ENCODE measurements at regions not wholly inside any gene's neighbourhood (a gene's known extent, or its start where the extent isn't known, plus 50 kb on each side); places are given as distances from the start of the nearest gene placed in this dataset.

DNA sequence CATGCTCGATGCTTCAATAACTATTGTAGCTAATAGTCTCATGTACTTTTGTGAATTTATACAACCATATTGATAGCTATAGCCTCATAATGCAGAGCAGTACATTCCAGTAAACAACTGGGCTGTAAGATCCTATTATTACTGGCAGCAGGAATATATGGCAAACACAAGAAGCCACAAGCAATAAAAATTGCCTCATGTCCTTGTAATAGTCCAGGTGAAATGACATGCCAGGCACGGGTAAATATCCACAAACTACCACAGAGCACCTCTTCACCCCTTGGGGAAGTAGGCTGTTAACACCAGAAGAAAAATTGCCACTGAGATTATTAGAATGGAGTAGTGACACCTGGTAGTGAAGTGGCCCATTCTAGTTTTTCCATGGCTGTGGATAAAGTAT lies 158.3 kb downstream of the MTX2 start:
- DNase-seq, result no peak

DNA sequence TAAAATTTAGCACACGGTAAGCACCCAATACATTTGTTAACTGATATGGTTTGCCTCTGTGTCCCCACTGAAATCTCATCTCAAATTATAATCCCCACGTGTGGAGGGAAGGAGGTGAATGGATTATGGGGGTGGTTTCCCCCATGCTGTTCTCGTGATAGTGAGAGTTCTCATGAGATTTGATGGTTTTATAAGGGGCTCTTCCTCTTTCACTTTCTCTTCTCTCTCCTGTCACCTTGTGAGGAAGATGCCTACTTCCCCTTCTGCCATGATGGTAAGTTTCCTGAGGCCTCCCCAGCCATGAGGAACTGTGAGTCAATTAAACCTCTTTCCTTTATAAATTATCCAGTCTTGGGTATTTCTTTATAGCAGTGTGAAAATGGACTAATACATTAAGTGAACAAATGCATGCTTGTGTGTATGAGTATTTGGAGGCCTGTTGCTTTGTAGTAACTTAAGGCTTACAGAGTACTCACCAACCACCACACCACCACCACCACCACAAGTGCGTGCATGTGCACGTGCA lies 159.8 kb downstream of the MTX2 start:
- peak; percentile 33 to 47 for DNase-seq

DNA sequence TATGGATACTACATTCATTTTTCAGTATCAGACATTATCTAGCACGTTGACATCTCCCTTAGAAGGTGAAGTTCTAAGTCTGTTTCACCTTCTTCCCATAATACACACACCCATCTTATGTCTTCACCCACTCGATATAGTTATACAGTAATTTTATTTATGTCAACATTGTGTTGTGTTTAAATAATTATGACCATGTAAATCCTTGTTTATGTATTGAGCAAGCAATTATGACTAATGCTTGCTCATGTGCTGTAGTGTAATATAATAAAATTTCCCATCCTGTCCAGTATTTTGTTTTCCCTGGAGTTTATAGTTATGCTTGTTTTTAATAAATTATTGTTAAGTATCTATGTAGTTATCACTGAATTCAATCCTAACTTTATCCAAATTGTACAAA lies 163.2 kb downstream of the MTX2 start:
- DNase-seq, result no peak

DNA sequence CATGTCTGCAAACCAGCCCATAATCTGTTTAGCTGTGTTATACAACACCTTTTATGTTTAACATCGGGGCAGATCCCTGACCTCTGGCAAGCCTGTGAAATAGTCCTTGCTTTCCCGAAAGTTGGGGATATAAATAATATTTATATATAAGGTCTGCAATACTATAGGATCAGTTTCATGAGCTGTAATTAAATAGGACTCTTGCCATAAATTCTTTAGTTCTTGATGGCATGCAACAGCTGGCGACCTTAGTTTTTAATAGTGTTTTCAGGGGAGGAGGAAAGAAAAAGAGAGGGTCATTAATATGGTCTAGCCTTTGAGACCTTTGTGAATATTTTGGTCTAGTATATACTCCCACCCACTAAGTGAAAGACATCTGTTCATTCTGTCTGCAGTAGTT lies 166.5 kb downstream of the MTX2 start:
- DNase-seq, result no peak

DNA sequence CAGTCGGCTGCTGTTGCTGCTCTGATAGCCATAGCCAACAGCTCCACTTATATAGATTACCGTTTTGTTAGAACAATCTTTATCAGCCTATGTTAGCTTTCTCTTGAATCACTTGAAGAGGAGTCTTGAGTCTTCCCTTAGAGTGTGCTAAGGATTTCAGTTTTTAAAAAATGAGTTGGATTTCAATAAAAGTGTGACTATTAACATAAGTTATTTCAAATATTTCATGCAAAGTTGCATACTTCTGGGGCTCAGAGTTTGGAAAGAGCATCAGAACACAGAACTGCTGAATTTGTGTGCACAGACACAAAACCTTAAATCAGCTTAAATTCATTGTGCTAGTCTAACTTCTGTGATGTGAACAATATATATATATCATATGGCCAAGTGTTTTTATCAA lies 174.7 kb downstream of the MTX2 start:
- DNase-seq, result no peak

DNA sequence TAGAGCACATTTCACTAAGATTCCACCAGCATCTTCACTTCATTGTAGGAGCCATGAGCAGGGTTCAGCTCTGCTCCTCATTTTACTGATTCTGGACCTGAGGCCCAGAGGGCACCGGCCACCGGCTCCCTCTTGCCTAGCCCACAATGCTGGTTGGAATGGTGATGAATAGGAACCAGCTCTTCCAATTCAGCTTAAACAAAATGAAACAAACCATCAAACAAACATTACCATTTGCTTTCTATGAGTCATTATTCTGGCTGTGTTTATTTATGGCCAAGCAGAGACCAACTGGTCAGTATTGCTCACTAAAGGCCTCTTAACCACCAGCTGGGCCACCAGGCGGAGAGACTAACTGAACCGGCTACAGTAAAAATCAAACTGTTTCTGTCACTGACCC lies 176.7 kb downstream of the MTX2 start:
- no peak for DNase-seq

DNA sequence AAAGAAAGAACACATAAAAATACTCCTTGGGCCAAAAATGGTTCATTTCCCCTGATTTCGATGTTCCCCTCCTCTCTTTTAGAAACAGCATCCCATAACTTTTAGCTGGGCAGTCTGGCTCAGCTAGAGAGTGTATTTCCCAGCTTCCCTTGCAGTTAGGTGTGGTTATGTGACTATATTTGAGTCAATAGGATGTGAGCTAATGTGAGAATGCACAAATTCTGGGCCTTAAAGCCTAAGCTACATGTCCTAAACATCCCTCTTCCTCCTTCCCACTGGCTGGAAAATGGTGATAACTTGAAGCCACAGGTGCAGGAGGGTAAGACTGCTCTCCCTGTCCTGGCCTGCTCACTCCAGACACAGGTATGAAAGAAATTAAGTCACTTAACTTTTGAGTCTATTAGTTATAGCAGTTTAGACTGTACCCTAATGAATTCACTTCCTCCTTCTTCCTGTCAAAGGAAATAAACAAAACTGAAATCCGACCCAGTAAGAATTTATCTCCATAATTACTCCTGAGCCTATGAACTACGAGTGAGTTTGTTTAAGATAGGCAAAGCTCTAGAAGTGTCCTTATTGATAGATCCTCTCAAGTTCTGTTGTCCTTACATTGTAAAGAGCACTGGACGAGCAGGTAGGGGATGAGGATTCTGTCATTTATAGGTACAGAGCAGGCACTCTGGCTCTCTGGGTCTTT lies 177.6 kb downstream of the MTX2 start:
- DNase-seq, result peak; percentile 6 to 28

DNA sequence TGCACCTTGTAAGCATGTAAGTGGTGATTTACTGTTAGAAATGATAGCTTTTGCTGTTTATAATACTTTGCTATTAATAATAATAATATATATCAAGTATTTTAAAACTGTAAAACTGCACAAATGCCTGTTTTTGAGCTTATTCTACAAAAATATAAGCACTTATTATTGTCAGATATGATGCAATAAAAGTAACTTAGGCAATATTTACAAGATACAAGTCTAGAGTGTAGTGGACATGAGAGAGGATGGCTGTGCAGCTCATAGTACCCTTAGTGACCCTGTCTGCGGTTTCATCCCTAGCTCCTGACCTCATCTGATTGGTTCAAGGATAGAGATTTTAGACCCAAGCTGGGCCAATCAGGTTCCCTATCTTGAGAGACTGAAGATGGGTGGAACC lies 178.4 kb downstream of the MTX2 start:
- no peak for DNase-seq

DNA sequence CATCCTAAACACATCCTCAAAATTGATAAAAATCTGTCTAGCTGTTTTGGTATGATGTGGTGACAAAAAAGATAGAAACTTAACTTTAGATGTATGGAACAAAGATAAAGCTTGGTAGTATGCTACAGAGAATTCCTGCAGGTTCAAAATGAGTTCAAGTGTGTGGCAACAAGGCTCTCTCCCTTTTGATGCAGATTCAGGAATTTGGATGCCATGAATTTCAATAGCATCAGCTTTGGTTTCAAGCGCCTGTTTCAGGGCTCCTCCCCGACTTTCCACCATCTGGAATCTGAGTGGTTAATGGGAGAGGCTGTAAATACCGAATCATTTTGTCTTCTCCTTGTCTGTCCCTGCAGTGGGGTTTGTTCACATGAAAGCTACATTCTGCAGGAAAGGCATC lies 180.6 kb downstream of the MTX2 start:
- DNase-seq, result no peak

DNA sequence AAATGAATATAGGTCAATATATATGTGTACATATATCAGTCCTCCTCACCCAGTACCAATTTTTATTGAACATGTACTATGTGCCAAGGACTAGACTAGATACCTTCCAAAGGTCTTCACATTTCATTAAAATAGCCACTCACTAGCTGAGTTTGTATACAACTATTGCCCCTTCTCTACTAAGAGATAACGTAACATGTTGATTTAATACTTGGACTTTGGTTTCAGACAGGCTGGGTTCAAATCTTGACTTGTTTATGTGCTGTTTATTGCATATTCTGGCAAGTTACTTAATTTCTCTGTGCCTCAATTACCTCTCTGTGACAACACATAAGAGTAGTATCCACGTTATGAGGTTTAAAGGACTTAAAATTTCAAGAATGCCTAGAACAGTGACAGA lies 184.5 kb downstream of the MTX2 start:
- DNase-seq, result no peak

DNA sequence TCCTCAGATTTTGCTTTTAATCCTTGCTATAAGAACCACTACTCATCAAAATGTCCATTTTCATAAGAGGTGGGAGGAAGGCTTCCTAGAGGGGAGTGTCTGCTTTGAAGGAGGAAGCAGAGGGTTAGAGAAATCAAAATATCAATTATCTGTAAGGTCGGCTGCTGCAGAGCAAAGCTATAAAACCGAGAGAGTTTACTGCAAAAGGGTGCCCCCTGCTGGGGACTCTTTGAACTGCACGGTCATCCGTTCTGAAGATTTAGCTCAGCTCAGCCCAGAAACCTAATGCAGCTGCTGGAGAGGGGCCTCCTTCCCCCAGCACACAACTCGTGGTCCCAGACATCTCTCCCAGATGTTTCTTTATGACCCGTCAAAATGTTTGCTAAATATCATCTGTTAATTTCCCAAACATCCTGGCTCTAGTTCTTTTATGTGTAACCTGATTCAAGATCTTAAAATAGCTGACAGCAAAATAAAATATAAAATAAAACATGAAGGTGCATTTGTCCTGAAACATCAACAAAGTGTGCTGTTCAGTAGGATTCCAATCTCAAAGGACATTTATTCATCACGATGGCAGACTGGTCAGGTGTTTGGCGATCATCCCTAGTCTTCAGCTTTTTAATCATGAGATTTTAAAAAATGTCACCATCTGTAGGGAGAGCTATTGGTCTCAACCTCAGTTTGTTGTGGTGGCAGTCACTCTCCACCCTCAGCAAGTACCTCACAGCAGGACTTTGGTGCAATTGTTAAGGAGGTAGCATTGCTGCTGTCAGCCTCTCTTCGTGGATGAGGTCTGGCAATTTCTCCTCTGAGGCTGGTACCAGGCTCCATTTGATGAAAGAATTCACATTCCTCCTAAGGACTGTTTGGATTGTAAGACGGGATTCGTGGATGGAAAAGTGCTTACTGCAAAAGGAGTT lies 185.9 kb downstream of the MTX2 start:
- peak; percentile 73 to 88 for DNase-seq

DNA sequence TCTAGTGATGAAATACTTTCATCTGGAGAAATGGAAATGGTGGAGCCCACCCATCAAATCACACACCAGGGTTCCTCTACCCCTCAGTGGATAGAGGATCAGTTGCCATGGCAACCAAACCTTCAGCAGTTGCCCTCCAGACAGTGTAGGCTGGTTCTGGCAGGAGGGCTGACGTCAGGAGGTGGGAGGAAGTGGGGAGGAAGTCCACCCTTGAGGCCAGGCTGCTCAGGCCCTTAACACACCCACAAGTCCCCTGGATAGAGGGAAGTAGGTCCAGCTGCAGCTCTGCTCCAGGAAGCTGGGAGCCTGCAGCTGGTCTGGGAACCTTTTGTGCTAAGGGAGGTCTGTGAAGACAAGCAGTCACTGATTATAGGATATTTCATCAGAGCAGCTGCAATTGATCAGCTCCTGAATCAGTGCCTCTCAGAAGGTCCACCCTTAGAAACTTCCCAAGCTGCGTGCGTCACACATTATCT lies 186.6 kb downstream of the MTX2 start:
- DNase-seq, result no peak

DNA sequence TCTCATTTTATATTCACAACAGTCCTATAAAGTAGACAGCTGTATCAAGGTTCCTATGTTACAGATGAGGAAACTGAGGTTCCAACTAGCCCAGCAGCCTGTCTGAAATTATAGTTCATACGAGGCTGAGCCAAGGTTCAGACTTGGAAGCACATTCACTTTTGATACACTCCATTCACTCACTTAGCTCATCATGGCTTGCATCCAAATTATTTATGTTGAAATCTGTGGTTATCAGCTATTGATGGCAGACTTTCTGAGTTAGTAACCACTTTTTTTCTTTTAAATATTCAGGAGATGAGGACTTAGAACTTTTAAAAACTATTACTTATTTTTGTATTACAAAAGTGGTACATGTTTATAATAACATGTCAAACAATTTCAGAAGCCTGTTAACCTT lies 188.2 kb downstream of the MTX2 start:
- DNase-seq, result no peak

DNA sequence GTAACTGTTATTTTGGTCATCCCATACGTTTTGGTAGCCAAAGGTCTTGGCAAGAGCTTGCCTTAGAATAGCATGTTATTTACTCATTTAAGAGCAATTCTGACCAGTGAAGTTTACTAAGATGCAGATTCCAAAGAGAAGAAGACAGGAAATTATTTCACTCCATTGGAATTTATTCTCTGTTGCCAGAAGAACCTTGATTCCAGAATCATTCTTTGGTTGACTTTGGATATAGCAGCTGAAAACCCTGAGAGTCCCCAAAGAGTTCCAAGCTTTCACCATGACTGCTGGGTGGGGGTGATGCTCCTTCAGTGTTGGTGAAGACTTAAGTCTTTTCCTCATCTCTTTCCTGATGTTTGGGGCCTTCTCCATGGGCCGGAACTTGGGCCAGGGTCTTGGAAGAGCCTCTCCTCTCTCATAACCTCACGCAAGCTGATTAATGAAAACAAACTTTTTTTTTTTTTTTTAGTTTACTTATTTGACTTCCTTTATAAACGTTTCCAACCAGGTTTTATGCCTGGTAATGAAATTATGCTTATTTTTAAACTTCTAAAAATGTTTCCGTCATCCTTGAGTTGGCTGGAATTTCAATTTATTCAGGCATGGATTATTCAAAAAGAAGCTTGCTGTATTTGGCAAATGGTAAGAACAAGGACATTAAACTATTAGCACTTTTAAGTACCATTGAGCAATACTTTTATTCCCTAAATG lies 192.0 kb downstream of the MTX2 start:
- no peak for DNase-seq

DNA sequence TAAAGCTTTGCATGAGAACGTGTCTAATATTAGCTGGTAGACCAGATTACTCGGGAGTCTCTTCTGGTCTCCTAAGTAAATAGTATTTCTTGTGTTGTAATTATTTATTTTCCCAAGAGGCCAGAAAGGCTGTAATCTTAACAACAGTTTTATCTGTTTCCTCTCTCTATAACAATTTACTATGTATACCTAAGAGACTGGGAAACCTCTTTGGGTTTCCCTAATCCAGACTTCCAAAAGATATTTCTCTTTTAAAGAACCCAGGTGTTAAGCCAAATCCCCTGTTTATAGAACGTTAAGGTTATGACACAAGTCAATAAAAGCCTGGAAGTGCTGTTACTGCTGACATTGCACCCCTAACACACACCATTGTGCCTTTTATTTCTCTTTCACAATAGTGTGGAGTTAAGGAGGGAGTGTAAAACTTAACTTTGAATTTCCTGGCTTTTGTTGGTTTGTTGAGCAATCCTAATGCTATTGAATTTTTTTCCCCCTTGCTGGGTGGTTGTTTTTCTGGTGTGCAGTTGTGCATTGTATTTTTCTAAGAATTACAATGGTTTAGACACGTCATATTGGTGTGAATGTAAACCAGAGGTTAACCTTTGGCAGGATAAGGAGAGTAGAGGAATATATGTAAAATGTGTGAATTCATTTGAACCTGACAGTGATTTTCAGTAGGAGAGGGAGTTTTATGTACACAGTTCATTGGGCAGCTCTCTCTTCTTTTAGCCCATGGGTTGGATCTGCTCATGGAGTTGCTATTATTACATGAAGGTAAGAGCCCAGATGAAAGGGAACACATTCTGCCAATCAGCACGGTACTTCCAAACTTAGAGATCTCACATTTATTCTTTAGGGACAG lies 192.8 kb downstream of the MTX2 start:
- no peak for DNase-seq

DNA sequence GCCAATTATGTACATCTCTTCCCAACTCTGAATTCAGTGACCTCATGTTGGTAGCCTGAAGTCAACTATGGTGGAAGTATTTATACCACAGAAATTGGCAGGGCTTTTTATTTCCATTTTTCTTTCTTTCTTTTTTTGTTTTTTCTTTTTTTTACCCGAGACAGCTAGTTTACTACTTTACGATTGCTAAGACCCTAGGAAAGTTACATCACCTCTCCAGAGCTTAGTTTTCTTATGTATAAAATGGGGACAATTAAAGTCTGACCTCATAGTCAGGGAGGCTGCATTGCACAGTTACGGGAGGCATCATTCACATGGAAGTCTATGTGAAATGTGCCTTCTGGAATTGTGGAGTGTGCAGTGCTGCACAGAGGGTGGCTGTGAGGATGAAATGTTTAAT lies 194.3 kb downstream of the MTX2 start:
- DNase-seq, result no peak

DNA sequence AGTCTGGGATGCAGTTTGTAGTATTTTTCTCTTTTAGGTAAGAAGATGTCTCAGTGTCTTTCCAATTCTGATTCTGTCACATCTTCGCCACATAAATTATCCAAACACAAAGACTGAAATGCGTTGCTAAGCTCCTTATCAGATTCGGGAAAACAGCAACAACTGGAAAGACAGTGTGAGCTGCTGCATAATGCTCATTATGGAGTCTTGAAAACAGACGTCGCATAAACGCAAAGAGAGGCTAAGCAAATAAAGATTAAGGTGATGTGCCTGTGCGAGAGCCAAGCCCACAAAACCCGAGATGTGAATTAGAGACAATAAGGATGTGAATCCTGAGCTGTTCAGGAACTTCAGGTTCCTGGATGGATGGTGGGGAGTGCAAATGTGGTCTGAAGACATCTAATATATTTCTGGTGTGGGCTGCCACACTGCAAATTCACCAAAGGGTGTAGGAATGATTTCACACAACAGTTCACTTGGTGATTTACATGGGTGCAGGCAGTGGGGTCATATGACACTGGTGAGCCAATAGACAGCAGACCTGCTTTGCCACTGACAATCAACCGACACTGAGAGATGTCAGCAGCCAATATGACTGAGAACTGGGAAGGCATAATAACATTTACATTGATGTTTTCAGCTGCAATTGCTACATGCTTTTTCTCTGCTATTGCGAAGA lies 195.8 kb downstream of the MTX2 start:
- no peak for DNase-seq

DNA sequence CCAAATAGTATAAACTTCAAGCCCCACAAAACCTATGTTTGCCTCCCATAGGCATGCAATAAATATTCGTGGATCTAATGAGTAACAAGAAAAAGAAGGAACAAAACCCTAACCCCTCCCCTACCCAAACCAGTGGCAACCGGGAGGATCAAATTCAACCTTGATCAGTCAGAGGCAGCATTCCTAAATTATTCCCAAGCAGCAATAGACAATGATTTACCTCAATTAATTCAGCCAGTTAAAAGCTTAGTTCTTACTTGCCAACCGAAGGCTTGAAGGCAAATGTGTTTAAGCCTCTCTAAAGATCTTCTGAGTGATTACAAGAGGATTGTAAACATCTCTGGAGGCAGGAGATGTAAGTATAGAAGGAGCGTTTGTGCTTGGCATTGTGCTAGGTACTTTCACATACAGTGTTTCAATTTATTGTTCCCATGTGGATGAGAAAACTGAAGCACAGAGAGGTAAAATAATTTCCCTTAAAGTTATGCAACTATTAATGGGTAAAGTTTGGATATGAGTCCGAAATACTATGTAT lies 197.7 kb downstream of the MTX2 start:
- DNase-seq, result no peak

DNA sequence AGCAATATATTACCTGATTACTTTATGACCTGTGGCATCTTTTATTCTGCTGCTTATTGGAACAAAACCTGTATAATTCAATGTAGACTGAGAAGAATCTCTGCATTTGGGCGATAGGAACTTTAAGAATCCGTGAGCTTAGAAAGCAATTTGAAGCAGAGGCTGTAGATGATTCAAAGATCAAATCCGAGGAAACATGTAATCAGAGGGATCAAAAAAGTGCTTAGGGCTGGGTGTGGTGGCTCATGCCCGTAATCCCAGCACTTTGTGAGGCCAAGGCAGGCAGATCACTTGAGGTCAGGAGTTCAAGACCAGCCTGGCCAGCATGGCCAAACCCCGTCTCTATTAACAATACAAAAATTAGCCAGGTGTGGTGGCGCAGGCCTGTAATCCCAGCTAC lies 198.4 kb downstream of the MTX2 start:
- DNase-seq, result no peak

DNA sequence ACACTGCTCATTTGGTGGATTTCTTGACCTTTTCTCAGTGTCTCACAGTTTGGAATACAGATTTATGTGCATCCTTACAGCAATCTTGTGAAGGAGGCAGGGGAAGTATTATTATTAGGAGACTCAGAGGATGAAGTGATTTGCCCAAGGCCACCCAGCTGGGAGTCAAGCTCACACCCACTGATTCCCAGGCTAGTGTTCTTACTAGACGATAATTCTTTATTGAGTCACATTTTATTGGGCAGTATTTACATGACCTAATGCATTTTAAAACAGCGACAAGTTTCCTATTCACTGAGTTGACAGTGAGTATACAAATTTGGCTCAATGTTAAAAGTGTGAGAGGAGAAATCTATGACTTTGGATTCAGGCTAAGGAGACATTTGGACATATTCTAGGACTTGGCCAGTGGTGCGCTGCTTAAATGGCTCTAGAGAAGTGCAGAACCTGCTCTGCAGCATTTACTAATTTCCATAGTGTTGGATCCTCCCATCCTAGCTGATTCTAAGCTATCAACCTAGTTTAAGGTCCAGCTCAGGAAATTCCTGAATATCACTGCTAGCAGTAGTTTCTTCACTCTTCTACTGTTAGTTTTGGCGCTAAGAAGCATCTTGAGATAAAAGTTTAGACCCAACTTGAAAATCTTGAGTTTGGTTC lies 199.3 kb downstream of the MTX2 start:
- DNase-seq, result no peak

DNA sequence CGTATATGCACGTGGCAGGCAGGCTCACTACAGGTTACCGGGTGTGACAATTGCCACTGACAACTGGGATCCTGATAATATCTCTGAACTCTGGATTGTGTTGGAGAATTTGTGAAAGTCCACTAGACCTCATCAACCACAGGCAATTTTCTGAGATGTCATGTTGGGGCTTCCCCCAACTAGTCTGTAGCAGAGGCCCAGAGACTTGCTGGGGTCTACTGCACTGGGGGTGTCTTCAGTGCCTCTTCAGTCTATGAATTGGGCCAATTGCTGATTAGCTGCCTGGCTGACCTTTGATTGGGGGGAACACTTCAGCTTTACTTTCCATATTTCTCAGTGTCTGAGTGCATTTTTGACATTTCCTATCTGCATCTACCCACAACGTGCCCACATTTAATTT lies 201.5 kb downstream of the MTX2 start:
- no peak for DNase-seq
